H1 (cell line): ENCODE measurements at regions not wholly inside any gene's neighbourhood (a gene's known extent, or its start where the extent isn't known, plus 50 kb on each side); places are given as distances from the start of the nearest gene placed in this dataset.
"Not testable (repeated sequence)": the region's sequence is repeated elsewhere in the genome, so short reads cannot be mapped to it uniquely, and the experiment has no call there.

Experiments used
- CTCF ChIA-PET: fragments of 300-600 bp; sonication (Branson Sonifier 250); formaldehyde crosslinking; loops from one replicate; lab custom pipeline; 2021; ENCODE audit not compliant: partially characterized antibody; lab: Charles Lee
- POLR2A ChIA-PET: fragments of 300-600 bp; sonication (Branson Sonifier 250); formaldehyde crosslinking; loops from one replicate; lab custom pipeline; 2021; ENCODE audit warnings: inconsistent platforms; ENCODE audit not compliant: partially characterized antibody; lab: Charles Lee
- DNase-seq, 2 experiments: peaks; one replicate each; pipeline versions ENCODE4 v3.0.0 to v3.0.0-alpha.2; 2010 to 2022; ENCODE audit warnings: low spot score in 2 of 2, low read depth in 1 of 2, mixed read lengths in 1 of 2
- FAIRE-seq: peaks from 2 replicates; lab custom pipeline; 2011; peaks lifted over from hg19 to GRCh38; lab: Jason Lieb, UNC
- H2AFZ ChIP-seq: 2 replicates; pipeline ENCODE4 v1.8.1; 2012; ENCODE audit warnings: low read length, inconsistent platforms
- H2AK5ac ChIP-seq: 2 replicates; pipeline ENCODE4 v1.6.1; 2013; ENCODE audit warnings: low read depth, low read length
- H2BK120ac ChIP-seq: replicated peaks from 2 replicates; pipeline ENCODE3; 2013; ENCODE audit warnings: low read depth, low read length, inconsistent platforms
- H2BK12ac ChIP-seq: 2 replicates; pipeline ENCODE4 v1.6.1; 2013; ENCODE audit warnings: low read depth, low read length
- H2BK15ac ChIP-seq: 2 replicates; pipeline ENCODE4 v1.6.1; 2013; ENCODE audit warnings: low read length
- H2BK20ac ChIP-seq: 2 replicates; pipeline ENCODE4 v1.6.1; 2013; ENCODE audit warnings: low read length
- H2BK5ac ChIP-seq: 2 replicates; pipeline ENCODE4 v1.6.1; 2013; ENCODE audit warnings: low read depth, low read length
- H3K14ac ChIP-seq: 2 replicates; pipeline ENCODE4 v1.6.1; 2013; ENCODE audit warnings: inconsistent platforms; ENCODE audit not compliant: insufficient read length
- H3K18ac ChIP-seq: 2 replicates; pipeline ENCODE4 v1.6.1; 2013; ENCODE audit warnings: low read length; ENCODE audit errors: extremely low read depth
- H3K23ac ChIP-seq: 2 replicates; pipeline ENCODE4 v1.6.1; 2013; ENCODE audit warnings: inconsistent platforms; ENCODE audit not compliant: insufficient read length
- H3K23me2 ChIP-seq: 2 replicates; pipeline ENCODE4 v1.6.1; 2013; ENCODE audit warnings: low read depth, low read length
- H3K27ac ChIP-seq: 2 replicates; pipeline ENCODE4 v1.6.1; 2011; ENCODE audit warnings: low read depth, low read length, inconsistent platforms
- H3K27me3 ChIP-seq, 4 experiments: replicated peaks in 1 of 4; 1 replicate in 1 of 4; 2 replicates in 3 of 4; pipeline versions ENCODE4 v1.6.1 to v1.8.1; 2011 to 2013; ENCODE audit warnings: low read length in 3 of 4, mild to moderate bottlenecking in 3 of 4, inconsistent platforms in 2 of 4, mixed read lengths in 2 of 4, moderate library complexity in 1 of 4; ENCODE audit not compliant: control insufficient read depth in 3 of 4, insufficient read depth in 3 of 4; ENCODE audit errors: extremely low read depth in 1 of 4
- H3K36me3 ChIP-seq, 4 experiments: 2 replicates each; pipeline versions ENCODE4 v1.6.1 to v1.8.1; 2011 to 2013; ENCODE audit warnings: mild to moderate bottlenecking in 4 of 4, low read length in 3 of 4, moderate library complexity in 2 of 4, control low read depth in 1 of 4, inconsistent platforms in 1 of 4; ENCODE audit not compliant: insufficient read depth in 4 of 4, control insufficient read depth in 2 of 4
- H3K4ac ChIP-seq: replicated peaks from 2 replicates; pipeline ENCODE3; 2013; ENCODE audit warnings: low read length, low read depth, mixed read lengths, inconsistent platforms; ENCODE audit not compliant: insufficient read length
- H3K4me1 ChIP-seq, 4 experiments: replicated peaks in 1 of 4; 1 replicate in 1 of 4; 2 replicates in 3 of 4; pipeline versions ENCODE4 v1.6.1 to v1.8.1; 2011 to 2013; ENCODE audit warnings: low read length in 3 of 4, inconsistent platforms in 2 of 4, mixed read lengths in 1 of 4; ENCODE audit not compliant: insufficient read depth in 4 of 4, control insufficient read depth in 3 of 4
- H3K4me2 ChIP-seq, 2 experiments: 2 replicates each; pipeline versions ENCODE4 v1.6.1 to v1.8.1; 2011 to 2013; ENCODE audit warnings: low read depth in 2 of 2, low read length in 2 of 2, control low read depth in 1 of 2, inconsistent platforms in 1 of 2, mild to moderate bottlenecking in 1 of 2; ENCODE audit not compliant: insufficient read depth in 1 of 2
- H3K4me3 ChIP-seq, 4 experiments: fragments of 200-600, 300-600 bp in 1 of 4; sonication (generic), shearing (Covaris generic), sonication (Bioruptor Twin) in 1 of 4; 2 replicates each; pipeline versions ENCODE4 v1.5.1 to v1.8.1; 2011 to 2016; ENCODE audit warnings: low read length in 4 of 4, low read depth in 3 of 4, control low read depth in 2 of 4, inconsistent platforms in 2 of 4, mild to moderate bottlenecking in 2 of 4, mixed read lengths in 1 of 4, moderate library complexity in 1 of 4; ENCODE audit not compliant: insufficient read depth in 2 of 4; ENCODE audit errors: extremely low read depth in 1 of 4
- H3K56ac ChIP-seq: replicated peaks from 2 replicates; pipeline ENCODE3; 2013; ENCODE audit warnings: low read depth, mild to moderate bottlenecking, mixed read lengths, low read length, inconsistent platforms; ENCODE audit not compliant: insufficient read length
- H3K79me1 ChIP-seq: 2 replicates; pipeline ENCODE4 v1.6.1; 2013; ENCODE audit warnings: low read depth, low read length, control low read depth
- H3K79me2 ChIP-seq, 2 experiments: 2 replicates each; pipeline versions ENCODE4 v1.6.1 to v1.8.1; 2012 to 2013; ENCODE audit warnings: low read length in 2 of 2, mild to moderate bottlenecking in 2 of 2, inconsistent platforms in 1 of 2; ENCODE audit not compliant: insufficient read depth in 2 of 2, control insufficient read depth in 1 of 2
- H3K9ac ChIP-seq, 4 experiments: replicated peaks in 1 of 4; 1 replicate in 1 of 4; 2 replicates in 3 of 4; pipeline versions ENCODE4 v1.6.1 to v1.8.1; 2011 to 2013; ENCODE audit warnings: low read depth in 3 of 4, low read length in 3 of 4, control low read depth in 2 of 4, mild to moderate bottlenecking in 2 of 4, moderate library complexity in 2 of 4, inconsistent platforms in 1 of 4; ENCODE audit errors: extremely low read depth in 1 of 4
- H3K9me3 ChIP-seq, 2 experiments: 2 replicates each; pipeline versions ENCODE4 v1.6.1 to v1.8.1; 2012 to 2013; ENCODE audit warnings: mild to moderate bottlenecking in 2 of 2, moderate library complexity in 2 of 2, control low read depth in 1 of 2, inconsistent platforms in 1 of 2, low read depth in 1 of 2, low read length in 1 of 2, mixed read lengths in 1 of 2; ENCODE audit not compliant: insufficient read depth in 2 of 2
- H4K20me1 ChIP-seq, 2 experiments: replicated peaks in 1 of 2; 2 replicates each; pipeline versions ENCODE3 to v1.8.1; 2011 to 2013; ENCODE audit warnings: inconsistent platforms in 2 of 2, low read length in 2 of 2, mild to moderate bottlenecking in 1 of 2; ENCODE audit not compliant: insufficient read depth in 2 of 2, control insufficient read depth in 1 of 2
- H4K5ac ChIP-seq: 2 replicates; pipeline ENCODE4 v1.6.1; 2013; ENCODE audit warnings: low read length, low read depth, mixed read lengths, inconsistent platforms; ENCODE audit not compliant: insufficient read length
- H4K8ac ChIP-seq: 2 replicates; pipeline ENCODE4 v1.8.0; 2013; ENCODE audit warnings: mild to moderate bottlenecking, moderate library complexity, low read length, inconsistent platforms; ENCODE audit not compliant: insufficient read depth; ENCODE audit errors: extremely low read depth
- H4K91ac ChIP-seq: replicated peaks from 2 replicates; pipeline ENCODE3; 2013; ENCODE audit warnings: low read length, mixed read lengths, inconsistent platforms; ENCODE audit not compliant: insufficient read length
- WGBS, 2 experiments: shearing (Covaris generic) in 1 of 2; methylation state at CpG; one replicate each; pipeline versions ENCODE4 v1.1.6 to v1.1.7; 2013 to 2015; ENCODE audit warnings: low lambda C conversion rate in 2 of 2, mixed read lengths in 2 of 2, inconsistent platforms in 1 of 2, low coverage in 1 of 2, missing lambda C conversion rate in 1 of 2; ENCODE audit not compliant: insufficient replicate concordance in 2 of 2, insufficient coverage in 1 of 2, insufficient read length in 1 of 2; ENCODE audit errors: extremely low coverage in 1 of 2, missing lambda C conversion rate in 1 of 2; 5-methylcytosine and 5-hydroxymethylcytosine counted together

DNA sequence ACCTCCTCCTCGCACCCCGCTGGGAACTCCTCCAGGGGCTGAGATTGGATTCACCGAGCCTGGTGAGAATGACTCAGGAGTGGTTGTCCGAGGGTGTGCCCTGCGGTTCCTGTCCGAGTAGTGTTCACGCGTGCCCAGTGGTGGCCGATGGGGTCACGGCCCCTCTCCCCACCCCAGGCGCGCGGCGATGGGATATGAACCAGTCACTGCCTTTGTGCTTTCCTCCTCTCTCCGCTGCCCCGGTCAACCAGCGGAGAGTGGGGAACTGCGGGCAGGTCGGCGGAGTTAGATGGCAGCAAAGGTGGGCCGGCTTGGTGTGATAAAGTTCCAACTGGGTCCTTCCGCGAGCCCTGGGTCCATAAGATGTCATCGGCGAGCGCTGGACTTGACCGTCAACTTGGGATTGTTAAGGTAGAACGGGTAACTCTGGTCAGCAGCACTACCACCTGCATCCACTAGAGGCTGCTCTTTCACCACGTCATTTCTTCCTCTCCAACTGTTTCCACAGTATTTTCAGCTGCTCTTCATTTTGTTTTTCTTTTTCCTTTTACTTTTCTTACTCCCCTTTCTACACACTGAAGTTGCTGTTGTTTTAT is 220.1 kb upstream of the HSFY1 start:
- FAIRE-seq = peak; percentile 86
- H2BK120ac ChIP-seq, H3K56ac ChIP-seq: not testable (repeated sequence)

DNA sequence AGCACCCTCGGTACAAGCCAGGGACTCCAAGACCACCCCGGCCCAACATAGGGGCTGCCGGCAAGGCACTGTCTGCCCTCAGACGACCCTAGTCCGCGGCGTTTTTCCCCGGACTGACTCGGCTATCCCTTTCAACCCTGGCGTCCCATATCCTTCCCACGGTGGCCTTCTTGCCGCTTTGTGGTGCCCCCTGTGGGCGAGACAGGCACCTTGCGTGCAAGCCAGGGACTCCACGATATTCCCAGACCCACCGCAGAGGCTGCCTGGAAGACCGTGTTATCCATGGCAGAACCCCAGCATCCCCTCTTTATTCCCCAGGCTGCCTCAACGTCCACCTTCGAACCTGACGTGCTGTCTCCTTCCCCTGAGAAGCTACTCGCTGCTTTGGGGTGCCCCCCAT is 204.0 kb upstream of the HSFY1 start:
- H2BK120ac ChIP-seq, H3K4me3 ChIP-seq, H3K79me2 ChIP-seq, H2BK5ac ChIP-seq, H3K4me2 ChIP-seq, H2BK15ac ChIP-seq, H3K23ac ChIP-seq, H3K27ac ChIP-seq, H3K79me1 ChIP-seq, H3K9ac ChIP-seq, H4K91ac ChIP-seq, H3K18ac ChIP-seq, H2AK5ac ChIP-seq, H4K5ac ChIP-seq, CTCF ChIA-PET, H4K20me1 ChIP-seq, H3K14ac ChIP-seq, H2BK20ac ChIP-seq, H3K27me3 ChIP-seq, H3K56ac ChIP-seq, H3K9me3 ChIP-seq, H3K23me2 ChIP-seq, H3K4me1 ChIP-seq, H4K8ac ChIP-seq, POLR2A ChIA-PET, FAIRE-seq, H3K4ac ChIP-seq, DNase-seq, H2BK12ac ChIP-seq, H2AFZ ChIP-seq, H3K36me3 ChIP-seq: not testable (repeated sequence)
- WGBS, 2 experiments = no CpG with 5 or more reads among the region's 21 CpGs

More for the DNA sequence above, 220.1 kb upstream of the HSFY1 start:
- H3K14ac ChIP-seq, H2AK5ac ChIP-seq, H3K23ac ChIP-seq, CTCF ChIA-PET, H3K36me3 ChIP-seq, H3K9ac ChIP-seq, H3K9me3 ChIP-seq, H4K20me1 ChIP-seq, H3K4me1 ChIP-seq, H4K5ac ChIP-seq, H3K4me2 ChIP-seq, H4K8ac ChIP-seq, H2BK20ac ChIP-seq, H2BK5ac ChIP-seq, H3K79me1 ChIP-seq, H3K27ac ChIP-seq, H2AFZ ChIP-seq, H3K23me2 ChIP-seq, H4K91ac ChIP-seq, POLR2A ChIA-PET, H3K27me3 ChIP-seq, H2BK15ac ChIP-seq, H3K79me2 ChIP-seq, DNase-seq, H3K18ac ChIP-seq, H3K4me3 ChIP-seq, H2BK12ac ChIP-seq, H3K4ac ChIP-seq: not testable (repeated sequence)
- no CpG with 5 or more reads among the region's 29 CpGs for WGBS, 2 experiments
